ENCODE measurements at regions not wholly inside any gene's neighbourhood (a gene's known extent, or its start where the extent isn't known, plus 50 kb on each side); places are given as distances from the start of the nearest gene placed in this dataset.

GRCh38 chr9:2354856-2355696 lies 266.5 kb upstream of the VLDLR start:
- Histone ChIP-seq H3K4me3 (no peak overlapping the region), H3K4me1 (no peaks in the 10 kb centered on the region), H3K27ac (no peak overlapping the region), H3K27me3 (no peaks in the 10 kb centered on the region), H3K9me3 (no peaks in the 10 kb centered on the region), H3K36me3 (no peaks in the 10 kb centered on the region)
- intact Hi-C loops (cut with DNase I; ENCODE audit: low total_unique reads), result no loop called here
- ATAC-seq, result no peak
- no peak for TF ChIP-seq POLR2A (IDR thresholded peaks at IDR 0.05)
- no peak for TF ChIP-seq CTCF (IDR thresholded peaks at IDR 0.05 in 4 of 5, conservative IDR thresholded peaks at IDR 0.05 in 1 of 5)
- no peak for DNase-seq
- in situ Hi-C loops (cut with MboI; ENCODE audit: low sequenced_read_pairs in 4 of 4), result no loop called here

- in situ Hi-C loops (cut with MboI; ENCODE audit: low sequenced_read_pairs in 4 of 4), result no loop called here
- no peak for DNase-seq
- Histone ChIP-seq H3K36me3 (no peaks in the 10 kb centered on the region), H3K4me1 (no peaks in the 10 kb centered on the region), H3K9me3 (no peaks in the 10 kb centered on the region), H3K27ac (no peak overlapping the region), H3K27me3 (no peaks in the 10 kb centered on the region), H3K4me3 (no peak overlapping the region)
- no peak for ATAC-seq
- no peak for TF ChIP-seq CTCF (IDR thresholded peaks at IDR 0.05 in 4 of 5, conservative IDR thresholded peaks at IDR 0.05 in 1 of 5)
- TF ChIP-seq POLR2A (IDR thresholded peaks at IDR 0.05), result no peak
- intact Hi-C loops (cut with DNase I; ENCODE audit: low total_unique reads), result no loop called here
Measured at GRCh38 chr9:2355697-2355983, 265.9 kb upstream of the VLDLR start.

- no peak overlapping the region for H3K27ac ChIP-seq
- intact Hi-C loops (cut with DNase I; ENCODE audit: low total_unique reads), result no loop called here
- H3K36me3 ChIP-seq, result no peaks in the 10 kb centered on the region
- H3K4me1 ChIP-seq, result no peaks in the 10 kb centered on the region
- H3K9me3 ChIP-seq, result no peaks in the 10 kb centered on the region
- TF ChIP-seq CTCF (IDR thresholded peaks at IDR 0.05 in 4 of 5, conservative IDR thresholded peaks at IDR 0.05 in 1 of 5) (no peak), POLR2A (IDR thresholded peaks at IDR 0.05) (no peak)
- no peak for ATAC-seq
- DNase-seq, result no peak
- in situ Hi-C loops (cut with MboI; ENCODE audit: low sequenced_read_pairs in 4 of 4), result no loop called here
- H3K27me3 ChIP-seq, result no peaks in the 10 kb centered on the region
- no peak overlapping the region for H3K4me3 ChIP-seq
Measured at GRCh38 chr9:2356041-2356790, 265.4 kb upstream of the VLDLR start.

- in situ Hi-C loops (cut with MboI; ENCODE audit: low sequenced_read_pairs in 4 of 4), result no loop called here
- Histone ChIP-seq H3K27ac (no peak overlapping the region), H3K36me3 (no peaks in the 10 kb centered on the region), H3K9me3 (no peaks in the 10 kb centered on the region), H3K4me1 (no peaks in the 10 kb centered on the region), H3K27me3 (no peaks in the 10 kb centered on the region), H3K4me3 (no peak overlapping the region)
- no peak for DNase-seq
- intact Hi-C loops (cut with DNase I; ENCODE audit: low total_unique reads), result no loop called here
- ATAC-seq, result no peak
- no peak for TF ChIP-seq CTCF (IDR thresholded peaks at IDR 0.05 in 4 of 5, conservative IDR thresholded peaks at IDR 0.05 in 1 of 5)
- TF ChIP-seq POLR2A (IDR thresholded peaks at IDR 0.05), result no peak
Measured at GRCh38 chr9:2359891-2360471, 261.6 kb upstream of the VLDLR start.

All from gastrocnemius medialis (tissue), 4 donors.